ENCODE measurements at regions not wholly inside any gene's neighbourhood (a gene's known extent, or its start where the extent isn't known, plus 50 kb on each side); places are given as distances from the start of the nearest gene placed in this dataset.

DNA sequence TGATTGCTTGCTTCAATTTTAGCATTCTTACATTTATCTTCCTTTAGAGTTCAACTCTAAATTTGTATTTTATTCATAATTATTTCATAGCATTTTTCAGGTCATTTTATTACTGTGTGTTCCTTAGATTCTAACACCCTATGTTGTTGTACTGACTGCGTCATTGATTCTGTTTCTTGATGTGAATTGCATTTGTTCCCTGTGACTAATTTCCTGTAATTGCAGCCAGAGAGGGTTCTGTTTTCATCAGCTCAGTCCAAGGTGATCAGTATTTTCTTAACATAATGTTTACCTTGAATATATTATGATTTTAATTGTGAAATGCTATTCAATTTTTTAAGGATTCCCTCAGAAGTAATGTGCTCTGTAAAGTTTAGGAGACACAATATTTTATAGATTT, 970.2 kb upstream of the PIK3C3 start:
- Mint-ChIP-seq H3K9me3 (no peaks in the 10 kb centered on the region), H3K36me3 (no peaks in the 10 kb centered on the region), H3K4me1 (no peaks in the 10 kb centered on the region), H3K4me3 (no peak overlapping the region), H3K27ac (no peak overlapping the region), H3K27me3 (no peaks in the 10 kb centered on the region)
- no peak for ATAC-seq (replicated peaks)
- DNase-seq: no peak

DNA sequence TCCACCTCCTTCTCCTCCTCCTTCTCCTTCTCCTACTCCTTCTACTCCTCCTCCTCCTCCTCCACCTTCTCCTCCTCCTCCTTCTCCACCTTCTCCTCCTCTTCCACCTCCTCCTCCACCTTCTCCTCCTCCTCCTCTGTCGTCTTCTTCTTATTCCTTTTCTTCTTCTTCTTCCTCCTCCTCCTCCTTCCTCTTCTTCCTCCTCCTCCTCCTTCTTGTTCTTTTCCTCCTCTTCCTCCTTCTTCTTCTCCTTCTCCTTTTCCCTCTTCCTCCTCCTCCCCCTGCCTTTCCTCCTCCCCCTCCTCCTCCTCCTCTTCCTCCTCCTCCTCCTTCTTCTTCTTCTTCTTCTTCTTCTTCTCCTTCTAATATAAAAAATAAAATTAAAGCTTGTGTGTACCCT, 971.2 kb upstream of the PIK3C3 start:
- no peaks in the 10 kb centered on the region for H3K9me3 Mint-ChIP-seq
- no peaks in the 10 kb centered on the region for H3K4me1 Mint-ChIP-seq
- no peaks in the 10 kb centered on the region for H3K27me3 Mint-ChIP-seq
- no peaks in the 10 kb centered on the region for H3K36me3 Mint-ChIP-seq
- H3K27ac Mint-ChIP-seq: no peak overlapping the region
- DNase-seq: no peak
- no peak overlapping the region for H3K4me3 Mint-ChIP-seq
- no peak for ATAC-seq (replicated peaks)

- DNase-seq (no peak), ATAC-seq (replicated peaks) (no peak)
- H3K36me3 Mint-ChIP-seq: no peaks in the 10 kb centered on the region
- H3K27ac Mint-ChIP-seq: no peak overlapping the region
- H3K4me3 Mint-ChIP-seq: no peak overlapping the region
- peaks cover 0 to 7% of the 10 kb centered on the region in 2 donors for H3K9me3 Mint-ChIP-seq
- no peaks in the 10 kb centered on the region for H3K27me3 Mint-ChIP-seq
- H3K4me1 Mint-ChIP-seq: no peaks in the 10 kb centered on the region
Observed at GRCh38 chr18:40980171-40980570, 974.9 kb upstream of the PIK3C3 start.

DNA sequence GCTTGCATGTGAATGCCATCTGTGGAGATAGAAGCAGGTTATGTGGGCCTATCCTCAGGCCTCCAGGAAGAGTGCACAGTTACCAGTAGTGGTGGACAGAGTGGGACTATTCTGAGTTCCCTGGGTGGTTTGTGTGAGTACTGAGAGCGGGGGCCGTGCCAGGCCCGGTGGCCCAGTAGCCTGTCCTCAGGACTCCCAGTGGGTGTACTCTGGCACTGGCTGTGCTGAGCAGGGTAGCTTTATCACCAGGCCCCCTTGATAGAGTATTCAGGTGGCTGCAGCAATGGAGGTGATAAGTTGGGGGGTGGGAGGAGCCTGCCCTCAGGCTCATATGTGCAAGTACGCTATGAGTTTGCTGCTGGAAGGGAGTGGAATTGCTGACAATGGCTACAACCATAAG, 979.0 kb upstream of the PIK3C3 start:
- no peaks in the 10 kb centered on the region for H3K4me1 Mint-ChIP-seq
- no peak for ATAC-seq (replicated peaks)
- no peak overlapping the region for H3K27ac Mint-ChIP-seq
- no peak overlapping the region for H3K4me3 Mint-ChIP-seq
- H3K36me3 Mint-ChIP-seq: no peaks in the 10 kb centered on the region
- H3K9me3 Mint-ChIP-seq: peaks cover 7 to 11% of the 10 kb centered on the region in 2 donors
- H3K27me3 Mint-ChIP-seq: no peaks in the 10 kb centered on the region
- no peak for DNase-seq

DNA sequence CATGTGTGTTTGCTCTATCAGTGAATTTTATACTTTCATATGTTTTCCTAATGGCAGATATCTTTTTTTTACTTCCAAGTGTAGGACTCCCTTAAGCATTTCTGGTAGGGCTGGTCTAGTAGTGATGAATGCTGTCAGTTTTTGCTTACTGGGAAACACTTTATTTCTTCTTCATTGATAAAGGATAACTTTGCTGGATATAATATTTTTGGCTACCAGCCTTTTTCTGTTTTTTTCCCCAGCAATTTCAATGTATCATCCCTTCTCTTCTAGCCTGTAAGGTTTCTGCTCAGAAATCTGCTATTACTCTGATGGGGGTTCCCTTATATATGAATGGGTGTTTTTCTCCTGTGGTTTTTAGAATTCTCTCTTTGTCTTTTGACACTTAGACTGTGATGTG, 980.6 kb upstream of the PIK3C3 start:
- Mint-ChIP-seq H3K4me3 (no peak overlapping the region), H3K4me1 (no peaks in the 10 kb centered on the region), H3K36me3 (no peaks in the 10 kb centered on the region), H3K9me3 (peaks cover 7 to 11% of the 10 kb centered on the region in 2 donors), H3K27ac (no peak overlapping the region), H3K27me3 (no peaks in the 10 kb centered on the region)
- ATAC-seq (replicated peaks) (no peak), DNase-seq (no peak)

DNA sequence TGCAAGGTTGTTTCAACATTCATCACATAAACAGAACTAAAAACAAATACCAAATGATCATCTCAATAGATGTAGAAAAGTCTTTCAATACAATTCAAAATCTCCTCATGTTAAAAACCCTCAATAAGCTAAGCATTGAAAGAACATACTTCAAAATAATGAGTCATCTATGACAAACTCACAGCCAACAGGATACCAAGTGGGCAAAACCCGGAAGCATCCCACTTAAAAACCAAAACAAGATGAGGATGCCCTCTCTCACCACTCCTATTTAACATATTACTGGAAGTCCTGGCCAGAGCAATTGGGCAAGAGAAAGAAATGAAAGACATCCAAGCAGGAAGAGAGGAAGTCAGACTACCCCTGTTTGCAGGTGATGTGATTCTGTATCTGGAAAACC, 992.2 kb upstream of the PIK3C3 start:
- Mint-ChIP-seq H3K27ac (no peak overlapping the region), H3K4me3 (no peak overlapping the region), H3K36me3 (no peaks in the 10 kb centered on the region), H3K9me3 (peaks cover 2 to 10% of the 10 kb centered on the region in 2 donors), H3K4me1 (no peaks in the 10 kb centered on the region), H3K27me3 (no peaks in the 10 kb centered on the region)
- ATAC-seq (replicated peaks) (no peak), DNase-seq (no peak)

GRCh38 chr18:40957533-40958070, 997.4 kb upstream of the PIK3C3 start:
- H3K9me3 Mint-ChIP-seq: peaks cover 0 to 8% of the 10 kb centered on the region in 2 donors
- H3K27ac Mint-ChIP-seq: no peak overlapping the region
- no peaks in the 10 kb centered on the region for H3K36me3 Mint-ChIP-seq
- no peaks in the 10 kb centered on the region for H3K27me3 Mint-ChIP-seq
- no peak overlapping the region for H3K4me3 Mint-ChIP-seq
- no peaks in the 10 kb centered on the region for H3K4me1 Mint-ChIP-seq
- ATAC-seq (replicated peaks): no peak
- DNase-seq: no peak

- no peaks in the 10 kb centered on the region for H3K27me3 Mint-ChIP-seq
- peaks cover 0 to 10% of the 10 kb centered on the region in 2 donors for H3K9me3 Mint-ChIP-seq
- no peaks in the 10 kb centered on the region for H3K36me3 Mint-ChIP-seq
- DNase-seq (no peak), ATAC-seq (replicated peaks) (no peak)
- H3K4me1 Mint-ChIP-seq: no peaks in the 10 kb centered on the region
- no peak overlapping the region for H3K4me3 Mint-ChIP-seq
- H3K27ac Mint-ChIP-seq: no peak overlapping the region
Observed at GRCh38 chr18:40956213-40956612, 998.8 kb upstream of the PIK3C3 start.

DNA sequence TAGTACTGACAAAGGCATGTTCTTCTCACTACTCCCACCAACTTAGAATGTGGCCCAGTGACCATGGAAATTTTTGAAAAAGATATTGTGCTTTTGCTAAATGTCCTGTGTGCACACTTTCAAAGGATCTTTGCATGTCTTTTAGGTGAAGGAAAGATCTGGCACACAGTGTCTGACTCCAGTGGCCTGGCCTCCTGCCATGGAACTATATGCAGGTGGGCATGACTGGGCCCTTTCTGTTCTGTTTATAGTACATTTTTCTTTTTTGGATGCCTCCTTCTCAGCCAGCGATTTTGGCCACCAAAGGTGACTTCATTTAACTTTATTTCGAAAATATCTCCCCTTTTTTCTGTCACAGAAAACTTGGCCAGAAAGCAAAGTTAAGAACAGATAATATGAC, 999.7 kb upstream of the PIK3C3 start:
- Mint-ChIP-seq H3K4me1 (no peaks in the 10 kb centered on the region), H3K27me3 (no peaks in the 10 kb centered on the region), H3K4me3 (no peak overlapping the region), H3K9me3 (peaks cover 0 to 10% of the 10 kb centered on the region in 2 donors), H3K36me3 (no peaks in the 10 kb centered on the region), H3K27ac (no peak overlapping the region)
- DNase-seq (no peak), ATAC-seq (replicated peaks) (no peak)

GRCh38 chr18:40949114-40949950, 1005.7 kb upstream of the PIK3C3 start:
- Mint-ChIP-seq H3K36me3 (no peaks in the 10 kb centered on the region), H3K4me1 (no peaks in the 10 kb centered on the region), H3K9me3 (peaks cover 0 to 6% of the 10 kb centered on the region in 2 donors), H3K27me3 (no peaks in the 10 kb centered on the region), H3K4me3 (no peak overlapping the region), H3K27ac (no peak overlapping the region)
- no peak for DNase-seq
- ATAC-seq (replicated peaks): no peak

DNA sequence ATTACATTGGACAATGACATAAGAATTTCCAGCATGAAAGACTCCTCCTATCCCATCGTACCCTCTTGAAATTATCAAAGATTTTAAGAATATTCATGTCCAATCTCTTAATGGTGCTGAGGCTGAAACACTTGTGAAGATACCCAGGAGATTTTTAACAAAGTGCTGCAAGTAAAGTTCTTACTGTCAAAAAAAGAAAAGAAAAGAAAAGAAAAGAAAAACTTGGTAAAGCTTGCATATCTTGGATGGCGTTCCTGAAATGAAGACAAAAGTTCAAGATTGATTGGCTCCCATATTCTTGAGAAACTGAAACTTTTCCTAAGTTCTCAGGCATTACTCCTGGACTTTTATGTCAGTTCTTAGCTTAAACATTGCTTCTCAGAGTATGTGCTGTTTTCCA, 1010.5 kb upstream of the PIK3C3 start:
- DNase-seq: no peak
- Mint-ChIP-seq H3K4me3 (no peak overlapping the region), H3K36me3 (no peaks in the 10 kb centered on the region), H3K27me3 (no peaks in the 10 kb centered on the region), H3K27ac (no peak overlapping the region), H3K4me1 (no peaks in the 10 kb centered on the region), H3K9me3 (peaks cover 2 to 3% of the 10 kb centered on the region in 2 donors)
- no peak for ATAC-seq (replicated peaks)

DNA sequence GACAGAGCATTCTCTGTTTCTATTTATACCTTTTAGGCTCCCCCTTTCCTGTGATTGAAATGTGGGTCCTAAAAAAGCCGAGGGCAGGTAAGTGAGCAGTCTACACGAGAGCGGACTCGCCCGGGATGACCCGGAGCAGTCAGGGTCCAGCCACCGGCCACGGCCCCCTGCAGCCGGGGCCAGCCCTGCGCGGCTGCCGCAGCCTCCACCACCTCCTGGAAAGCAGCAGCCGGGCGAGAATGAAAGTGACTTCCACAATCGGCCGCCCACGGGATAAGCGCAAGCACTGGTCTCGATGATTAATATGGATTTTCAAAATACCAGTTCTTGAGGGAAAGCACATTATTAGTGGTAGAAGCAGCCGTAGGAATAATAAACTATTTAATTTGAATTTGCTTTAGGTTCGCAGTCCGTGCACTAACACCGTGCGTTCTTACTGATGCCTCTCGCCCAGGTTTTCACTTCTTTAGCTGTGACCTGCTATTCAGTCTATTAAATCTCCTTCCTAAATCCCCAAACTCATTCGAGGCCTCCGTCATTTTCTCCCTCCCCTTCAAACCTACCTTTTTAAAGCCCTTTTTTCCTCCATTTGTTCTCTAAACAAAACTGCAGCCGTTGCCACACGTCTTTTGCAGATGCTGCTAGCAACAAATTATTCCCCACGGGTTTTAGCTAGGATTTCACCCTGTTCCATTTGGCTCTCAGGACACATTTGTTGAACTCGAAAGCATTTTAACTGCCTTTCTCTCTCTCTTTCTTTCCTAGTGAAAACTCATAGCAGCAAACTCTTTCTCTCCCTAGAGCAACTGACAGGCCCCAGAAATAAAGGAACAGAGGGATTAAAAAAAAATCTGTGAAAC, 1015.1 kb upstream of the PIK3C3 start:
- Mint-ChIP-seq H3K9me3 (peaks cover 3% of the 10 kb centered on the region in 2 donors), H3K27ac (no peak overlapping the region), H3K27me3 (no peaks in the 10 kb centered on the region), H3K4me3 (no peak overlapping the region), H3K36me3 (no peaks in the 10 kb centered on the region), H3K4me1 (no peaks in the 10 kb centered on the region)
- ATAC-seq (replicated peaks) (no peak), DNase-seq (no peak)

- no peak for ATAC-seq (replicated peaks)
- H3K27ac Mint-ChIP-seq: no peak overlapping the region
Observed at GRCh38 chr18:40938615-40939014, 1016.4 kb upstream of the PIK3C3 start.

GRCh38 chr18:40937386-40937785, 1017.6 kb upstream of the PIK3C3 start:
- Mint-ChIP-seq H3K4me1 (no peaks in the 10 kb centered on the region), H3K36me3 (no peaks in the 10 kb centered on the region), H3K27me3 (no peaks in the 10 kb centered on the region), H3K9me3 (peaks cover 0 to 3% of the 10 kb centered on the region in 2 donors), H3K27ac (no peak overlapping the region), H3K4me3 (no peak overlapping the region)
- DNase-seq (no peak), ATAC-seq (replicated peaks) (no peak)

More at GRCh38 chr18:40938615-40939014, 1016.4 kb upstream of the PIK3C3 start:
- H3K36me3 Mint-ChIP-seq: no peaks in the 10 kb centered on the region
- peaks cover 3 to 4% of the 10 kb centered on the region in 2 donors for H3K9me3 Mint-ChIP-seq
- H3K4me1 Mint-ChIP-seq: no peaks in the 10 kb centered on the region
- H3K4me3 Mint-ChIP-seq: no peak overlapping the region
- no peaks in the 10 kb centered on the region for H3K27me3 Mint-ChIP-seq
- no peak for DNase-seq
